Breast epithelium (tissue), 3 donors: ENCODE measurements at regions not wholly inside any gene's neighbourhood (a gene's known extent, or its start where the extent isn't known, plus 50 kb on each side); places are given as distances from the start of the nearest gene placed in this dataset.

ENCODE experiments used
- CTCF ChIP-seq, 3 donors: fragments of 450-650 bp; IDR thresholded peaks; one replicate each; pipeline ENCODE4 v1.5.1; 2016 to 2017; ENCODE audit warnings: antibody characterized with exemption in 3 of 3, mild to moderate bottlenecking in 3 of 3, moderate library complexity in 3 of 3
- POLR2A ChIP-seq: fragments of 450-650 bp; IDR thresholded peaks from one replicate; pipeline ENCODE4 v1.6.1; 2016; ENCODE audit warnings: antibody characterized with exemption, mild to moderate bottlenecking, moderate library complexity
- POLR2AphosphoS5 ChIP-seq, 3 donors: sonication (generic); formaldehyde crosslinking; IDR thresholded peaks; one replicate each; pipeline ENCODE4 v1.6.1; 2017; ENCODE audit warnings: antibody characterized with exemption in 3 of 3

- TF ChIP-seq CTCF (IDR thresholded peaks at IDR 0.05) = no peak
- TF ChIP-seq POLR2A = no peak
- TF ChIP-seq POLR2AphosphoS5 (IDR thresholded peaks at IDR 0.05) = no peak
Measured at GRCh38 chr6:67221226-67221625, 1413.9 kb upstream of the ADGRB3 start.
